ENCODE measurements at regions not wholly inside any gene's neighbourhood (a gene's known extent, or its start where the extent isn't known, plus 50 kb on each side); places are given as distances from the start of the nearest gene placed in this dataset.
"Not testable (repeated sequence)": the region's sequence is repeated elsewhere in the genome, so short reads cannot be mapped to it uniquely, and the experiment has no call there.

DNA sequence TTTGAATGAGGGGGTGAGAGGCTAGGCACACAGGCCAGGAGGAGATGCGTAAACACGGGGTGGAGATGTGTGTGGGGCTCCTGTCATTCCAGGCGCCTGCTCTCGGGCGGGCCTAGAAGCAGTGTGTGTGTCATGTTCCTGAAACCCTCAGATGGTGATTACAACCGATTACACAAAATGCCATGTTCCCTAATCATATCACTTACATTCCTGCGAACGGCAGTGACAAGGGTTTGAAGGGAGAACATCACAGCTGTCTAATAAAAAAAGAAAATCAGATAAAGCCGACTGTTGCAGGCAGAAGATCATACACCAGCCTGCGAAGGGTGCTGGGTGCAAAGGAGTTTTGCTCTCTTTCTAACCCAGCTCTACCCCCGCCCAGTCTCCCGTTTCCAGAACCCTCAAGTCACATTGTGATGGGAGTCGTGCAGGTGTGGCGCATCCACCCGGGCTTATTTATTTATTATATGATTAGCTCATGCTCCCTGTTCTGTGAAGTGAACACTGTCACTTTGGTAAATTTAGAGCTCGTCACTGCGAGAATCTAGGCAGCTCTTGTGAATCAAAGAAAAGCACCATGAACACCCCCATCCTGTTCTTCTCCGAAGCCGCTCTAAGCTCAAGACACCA lies 140.3 kb downstream of the NR2F2 start:
- Histone ChIP-seq H3K4me1 (ENCODE audit: control insufficient read depth, insufficient read depth, low read length, unreplicated experiment) (no peaks in the 10 kb centered on the region), H3K27ac (ENCODE audit: low read depth, low read length) (no peak overlapping the region), H3K27me3 (ENCODE audit: insufficient read depth, low read length) (peaks cover 50% of the 10 kb centered on the region), H3K36me3 (ENCODE audit: insufficient read depth, low read length) (no peaks in the 10 kb centered on the region), H3K79me2 (ENCODE audit: control insufficient read depth, insufficient read depth, low read length, unreplicated experiment) (no peaks in the 10 kb centered on the region), H2AFZ (ENCODE audit: low read length, unreplicated experiment) (no peak overlapping the region), H3K4me3 (ENCODE audit: low read depth, low read length) (no peak overlapping the region)

DNA sequence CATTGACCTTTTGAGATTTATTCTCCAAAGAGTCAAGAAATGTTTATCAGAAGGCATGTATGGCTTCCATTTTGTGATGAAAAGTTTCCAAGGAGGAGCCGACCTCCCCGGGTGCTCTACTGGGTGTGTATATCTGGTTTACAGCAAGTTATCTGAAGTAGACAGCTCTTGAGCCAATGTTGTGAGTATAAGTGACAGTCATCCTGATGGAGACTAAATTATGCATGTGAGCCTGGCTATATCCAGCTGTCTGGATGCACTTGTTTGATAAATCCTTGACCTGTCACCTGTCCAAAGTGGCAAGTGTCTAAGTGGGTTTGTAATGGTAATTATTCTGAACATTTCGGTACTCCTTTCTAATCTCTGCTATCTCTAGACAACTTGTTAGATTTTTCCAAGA lies 142.2 kb downstream of the NR2F2 start:
- H3K27me3 ChIP-seq (ENCODE audit: insufficient read depth, low read length) = peaks cover 35% of the 10 kb centered on the region
- H2AFZ ChIP-seq (ENCODE audit: low read length, unreplicated experiment) = no peak overlapping the region
- H3K4me1 ChIP-seq (ENCODE audit: control insufficient read depth, insufficient read depth, low read length, unreplicated experiment) = no peaks in the 10 kb centered on the region
- no peaks in the 10 kb centered on the region for H3K36me3 ChIP-seq (ENCODE audit: insufficient read depth, low read length)
- H3K27ac ChIP-seq (ENCODE audit: low read depth, low read length) = no peak overlapping the region
- no peaks in the 10 kb centered on the region for H3K79me2 ChIP-seq (ENCODE audit: control insufficient read depth, insufficient read depth, low read length, unreplicated experiment)
- no peak overlapping the region for H3K4me3 ChIP-seq (ENCODE audit: low read depth, low read length)

DNA sequence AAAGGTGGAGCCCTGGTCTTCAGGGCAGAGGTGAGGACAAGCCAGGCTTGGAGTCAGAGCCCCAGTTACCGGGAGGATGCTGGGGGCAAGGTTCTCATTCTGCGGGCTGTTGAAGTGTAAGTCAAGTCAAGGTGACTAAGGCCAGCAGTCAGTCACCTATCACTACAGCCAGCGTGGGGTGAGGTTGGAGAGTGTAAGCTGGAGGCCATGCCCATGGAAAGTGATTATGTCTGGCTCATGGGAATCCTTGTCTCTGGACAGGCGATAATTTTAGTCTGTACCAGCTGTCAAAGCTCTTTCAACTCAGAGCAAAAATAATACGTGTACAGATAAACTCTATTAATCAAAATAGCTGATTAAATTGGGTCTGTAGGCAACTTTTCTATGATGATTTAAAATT lies 143.1 kb downstream of the NR2F2 start:
- Histone ChIP-seq H2AFZ (ENCODE audit: low read length, unreplicated experiment) (no peak overlapping the region), H3K79me2 (ENCODE audit: control insufficient read depth, insufficient read depth, low read length, unreplicated experiment) (no peaks in the 10 kb centered on the region), H3K27me3 (ENCODE audit: insufficient read depth, low read length) (peaks cover 26% of the 10 kb centered on the region), H3K27ac (ENCODE audit: low read depth, low read length) (no peak overlapping the region), H3K4me3 (ENCODE audit: low read depth, low read length) (no peak overlapping the region), H3K36me3 (ENCODE audit: insufficient read depth, low read length) (no peaks in the 10 kb centered on the region), H3K4me1 (ENCODE audit: control insufficient read depth, insufficient read depth, low read length, unreplicated experiment) (no peaks in the 10 kb centered on the region)

DNA sequence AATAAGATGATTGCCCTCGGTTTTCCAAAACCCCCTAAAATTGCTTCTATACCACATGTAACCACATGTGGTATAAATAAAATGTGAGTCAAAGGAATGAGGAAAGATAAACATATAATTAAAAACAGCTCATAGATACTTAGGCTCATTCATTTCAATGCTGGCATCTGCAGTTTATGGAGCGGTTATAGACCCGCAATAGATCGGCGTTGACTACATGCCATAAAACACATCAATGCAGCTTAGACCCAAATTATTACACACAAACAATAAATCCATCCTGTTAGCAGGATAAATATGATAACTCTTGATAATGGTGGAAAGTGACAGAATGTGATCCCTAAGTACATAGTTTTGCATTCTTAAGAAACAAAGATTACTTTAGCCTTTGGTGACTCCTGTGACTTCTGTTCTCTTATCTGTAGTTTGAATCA lies 143.7 kb downstream of the NR2F2 start:
- H3K27me3 ChIP-seq (ENCODE audit: insufficient read depth, low read length) = peaks cover 20% of the 10 kb centered on the region
- no peak overlapping the region for H3K27ac ChIP-seq (ENCODE audit: low read depth, low read length)
- H3K36me3 ChIP-seq (ENCODE audit: insufficient read depth, low read length) = no peaks in the 10 kb centered on the region
- H2AFZ ChIP-seq (ENCODE audit: low read length, unreplicated experiment) = no peak overlapping the region
- H3K79me2 ChIP-seq (ENCODE audit: control insufficient read depth, insufficient read depth, low read length, unreplicated experiment) = no peaks in the 10 kb centered on the region
- H3K4me3 ChIP-seq (ENCODE audit: low read depth, low read length) = no peak overlapping the region
- no peaks in the 10 kb centered on the region for H3K4me1 ChIP-seq (ENCODE audit: control insufficient read depth, insufficient read depth, low read length, unreplicated experiment)

DNA sequence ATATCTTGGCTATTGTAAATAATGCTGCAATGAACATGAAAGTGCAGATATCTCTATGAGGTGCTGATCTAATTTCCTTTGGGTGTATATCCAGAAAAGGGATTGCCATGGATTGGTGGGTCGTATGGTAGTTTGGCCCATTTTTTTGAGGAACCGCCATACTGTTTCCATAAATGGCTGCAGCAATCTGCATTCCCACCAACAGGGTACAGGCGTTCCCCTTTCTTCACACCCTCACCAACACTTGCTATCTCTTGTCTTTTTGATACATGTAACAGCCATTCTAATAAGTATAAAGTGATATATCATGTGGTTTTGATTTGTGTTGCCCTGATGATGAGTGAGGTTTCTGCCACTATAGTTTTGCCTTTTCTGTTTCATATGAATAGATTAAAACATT lies 146.7 kb downstream of the NR2F2 start:
- no peaks in the 10 kb centered on the region for H3K36me3 ChIP-seq (ENCODE audit: insufficient read depth, low read length)
- H3K27ac ChIP-seq (ENCODE audit: low read depth, low read length) = no peak overlapping the region
- no peaks in the 10 kb centered on the region for H3K79me2 ChIP-seq (ENCODE audit: control insufficient read depth, insufficient read depth, low read length, unreplicated experiment)
- no peak overlapping the region for H3K4me3 ChIP-seq (ENCODE audit: low read depth, low read length)
- H2AFZ ChIP-seq (ENCODE audit: low read length, unreplicated experiment) = no peak overlapping the region
- no peaks in the 10 kb centered on the region for H3K4me1 ChIP-seq (ENCODE audit: control insufficient read depth, insufficient read depth, low read length, unreplicated experiment)
- no peaks in the 10 kb centered on the region; the same call in 1 of the 2 replicates for H3K27me3 ChIP-seq (ENCODE audit: insufficient read depth, low read length)

DNA sequence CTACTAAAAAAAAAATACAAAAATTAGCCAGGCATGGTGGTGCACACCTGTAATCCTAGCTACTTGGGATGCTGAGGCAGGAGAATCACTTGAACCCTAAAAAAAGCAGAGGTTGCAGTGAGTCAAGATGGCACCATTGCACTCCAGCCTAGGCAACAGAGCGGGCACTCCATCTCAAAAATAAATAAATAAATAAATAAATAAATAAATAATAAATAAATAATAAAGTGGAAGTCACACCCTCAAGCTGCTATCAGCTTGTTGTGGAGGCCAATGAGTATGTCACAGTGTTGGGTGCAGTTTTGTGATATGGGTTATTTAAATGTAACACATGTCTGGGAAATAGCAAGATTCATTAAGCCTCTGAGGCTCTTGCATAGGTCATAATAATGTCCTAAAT lies 153.9 kb downstream of the NR2F2 start:
- not testable (repeated sequence) for H3K4me3 ChIP-seq (ENCODE audit: low read depth, low read length); H3K4me1 ChIP-seq (ENCODE audit: control insufficient read depth, insufficient read depth, low read length, unreplicated experiment); H3K27ac ChIP-seq (ENCODE audit: low read depth, low read length); H3K36me3 ChIP-seq (ENCODE audit: insufficient read depth, low read length); H2AFZ ChIP-seq (ENCODE audit: low read length, unreplicated experiment); H3K79me2 ChIP-seq (ENCODE audit: control insufficient read depth, insufficient read depth, low read length, unreplicated experiment)
- peaks cover 29% of the 10 kb centered on the region for H3K27me3 ChIP-seq (ENCODE audit: insufficient read depth, low read length)

DNA sequence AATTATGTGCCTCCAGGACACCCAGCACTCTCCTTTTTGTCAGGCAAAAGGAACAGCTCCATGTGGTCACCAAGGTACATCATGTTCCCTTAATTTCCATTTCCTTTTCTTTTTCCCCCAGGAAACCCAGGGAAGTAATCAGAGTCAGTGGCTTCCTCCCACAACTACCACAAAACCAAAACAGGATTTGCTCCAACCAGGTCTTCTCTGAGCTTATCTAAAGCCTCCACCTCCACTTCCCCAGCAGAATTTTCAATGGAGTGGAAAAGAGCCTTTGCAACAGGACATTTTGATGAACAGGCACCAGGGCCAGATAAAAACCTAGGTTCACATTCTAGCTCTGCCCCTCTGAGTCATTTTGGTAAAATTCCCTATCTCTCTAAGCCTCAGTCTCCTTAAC lies 154.3 kb downstream of the NR2F2 start:
- no peaks in the 10 kb centered on the region for H3K4me1 ChIP-seq (ENCODE audit: control insufficient read depth, insufficient read depth, low read length, unreplicated experiment)
- H3K4me3 ChIP-seq (ENCODE audit: low read depth, low read length) = no peak overlapping the region
- H3K36me3 ChIP-seq (ENCODE audit: insufficient read depth, low read length) = no peaks in the 10 kb centered on the region
- H3K27me3 ChIP-seq (ENCODE audit: insufficient read depth, low read length) = peaks cover 29% of the 10 kb centered on the region
- H3K27ac ChIP-seq (ENCODE audit: low read depth, low read length) = no peak overlapping the region
- no peak overlapping the region for H2AFZ ChIP-seq (ENCODE audit: low read length, unreplicated experiment)
- no peaks in the 10 kb centered on the region for H3K79me2 ChIP-seq (ENCODE audit: control insufficient read depth, insufficient read depth, low read length, unreplicated experiment)

DNA sequence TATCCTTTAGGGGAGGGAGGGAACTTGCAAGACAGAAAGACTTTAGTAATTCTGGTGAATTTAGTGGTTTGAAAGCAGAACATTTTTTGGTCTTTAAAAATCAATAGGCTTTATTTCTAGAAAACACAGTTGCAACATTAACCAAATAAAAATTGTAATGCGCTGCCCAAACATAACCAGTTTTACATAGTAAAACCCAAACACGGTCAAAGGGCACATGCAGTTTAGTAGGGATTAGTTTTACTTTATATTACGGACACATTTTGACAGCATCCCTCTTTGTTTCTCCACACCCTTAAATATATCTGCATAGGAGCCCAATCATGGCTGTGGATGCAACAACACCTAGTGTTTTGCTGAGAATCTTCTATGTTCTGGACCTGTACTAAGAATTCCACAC lies 156.7 kb downstream of the NR2F2 start:
- H3K27me3 ChIP-seq (ENCODE audit: insufficient read depth, low read length) = peaks cover 33% of the 10 kb centered on the region

DNA sequence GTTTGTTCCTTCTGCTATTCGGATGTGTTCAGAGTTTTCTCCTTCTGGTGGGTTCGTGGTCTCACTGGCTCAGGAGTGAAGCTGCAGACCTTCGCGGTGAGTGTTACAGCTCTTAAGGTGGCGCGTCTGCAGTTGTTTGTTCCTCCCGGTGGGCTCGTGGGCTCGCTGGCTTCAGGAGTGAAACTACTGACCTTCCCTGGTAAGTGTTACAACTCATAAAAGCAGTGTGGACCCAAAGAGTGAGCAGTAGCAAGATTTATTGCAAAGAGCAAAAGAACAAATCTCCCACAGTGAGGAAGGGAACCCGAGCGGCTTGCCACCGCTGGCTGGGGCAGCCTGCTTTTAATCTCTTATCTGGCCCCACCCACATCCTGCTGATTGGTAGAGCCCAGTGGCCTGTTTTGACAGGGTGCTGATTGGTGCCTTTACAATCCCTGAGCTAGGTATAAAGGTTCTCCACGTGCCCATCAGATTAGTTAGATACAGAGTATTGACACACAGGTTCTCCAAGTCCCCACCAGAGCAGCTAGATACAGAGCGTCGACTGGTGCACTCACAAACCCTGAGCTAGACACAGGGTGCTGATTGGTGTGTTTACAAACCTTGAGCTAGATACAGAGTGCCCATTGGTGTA lies 160.7 kb downstream of the NR2F2 start:
- H3K27ac ChIP-seq (ENCODE audit: low read depth, low read length); H2AFZ ChIP-seq (ENCODE audit: low read length, unreplicated experiment); H3K4me3 ChIP-seq (ENCODE audit: low read depth, low read length); H3K79me2 ChIP-seq (ENCODE audit: control insufficient read depth, insufficient read depth, low read length, unreplicated experiment); H3K36me3 ChIP-seq (ENCODE audit: insufficient read depth, low read length); H3K4me1 ChIP-seq (ENCODE audit: control insufficient read depth, insufficient read depth, low read length, unreplicated experiment): not testable (repeated sequence)
- peaks cover 27% of the 10 kb centered on the region for H3K27me3 ChIP-seq (ENCODE audit: insufficient read depth, low read length)

More for the DNA sequence above, 156.7 kb downstream of the NR2F2 start:
- Histone ChIP-seq H3K27ac (ENCODE audit: low read depth, low read length) (no peak overlapping the region), H3K4me1 (ENCODE audit: control insufficient read depth, insufficient read depth, low read length, unreplicated experiment) (no peaks in the 10 kb centered on the region), H3K36me3 (ENCODE audit: insufficient read depth, low read length) (no peaks in the 10 kb centered on the region), H3K79me2 (ENCODE audit: control insufficient read depth, insufficient read depth, low read length, unreplicated experiment) (no peaks in the 10 kb centered on the region), H3K4me3 (ENCODE audit: low read depth, low read length) (no peak overlapping the region), H2AFZ (ENCODE audit: low read length, unreplicated experiment) (no peak overlapping the region)

DNA sequence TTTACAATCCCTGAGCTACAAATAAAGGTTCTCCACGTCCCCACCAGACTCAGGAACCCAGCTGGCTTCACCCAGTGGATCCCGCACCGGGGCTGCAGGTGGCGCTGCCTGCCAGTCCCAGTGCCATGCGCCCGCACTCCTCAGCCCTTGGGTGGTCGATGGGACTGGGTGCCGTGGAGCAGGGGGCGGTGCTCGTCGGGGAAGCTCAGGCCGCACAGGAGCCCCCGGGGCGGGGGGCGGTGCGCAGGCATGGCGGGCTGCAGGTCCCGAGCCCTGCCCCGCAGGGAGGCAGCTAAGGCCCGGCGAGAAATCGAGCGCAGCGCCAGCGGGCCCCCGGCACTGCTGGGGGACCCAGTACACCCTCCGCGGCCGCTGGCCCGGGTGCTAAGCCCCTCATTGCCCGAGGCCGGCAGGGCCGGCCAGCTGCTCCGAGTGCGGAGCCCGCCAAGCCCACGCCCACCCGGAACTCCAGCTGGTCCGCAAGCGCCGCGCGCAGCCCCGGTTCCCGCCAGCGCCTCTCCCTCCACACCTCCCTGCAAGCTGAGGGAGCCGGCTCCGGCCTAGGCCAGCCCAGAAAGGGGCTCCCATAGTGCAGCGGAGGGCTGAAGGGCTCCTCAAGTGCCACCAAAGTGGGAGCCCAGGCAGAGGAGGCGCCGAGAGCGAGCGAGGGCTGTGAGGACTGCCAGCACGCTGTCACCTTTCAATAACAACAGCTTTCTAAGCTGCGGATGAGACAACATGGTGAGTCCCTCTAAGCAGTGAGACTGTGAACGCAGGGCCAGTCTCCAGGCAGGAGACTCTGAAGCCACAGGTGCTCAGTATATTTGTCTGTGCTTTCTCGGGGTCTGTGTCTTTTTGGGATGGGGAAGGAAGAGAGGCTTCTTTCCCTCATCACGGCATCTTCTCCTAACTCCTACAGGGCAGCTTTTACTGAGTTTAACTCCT lies 161.5 kb downstream of the NR2F2 start:
- H2AFZ ChIP-seq (ENCODE audit: low read length, unreplicated experiment); H3K4me3 ChIP-seq (ENCODE audit: low read depth, low read length); H3K27ac ChIP-seq (ENCODE audit: low read depth, low read length); H3K79me2 ChIP-seq (ENCODE audit: control insufficient read depth, insufficient read depth, low read length, unreplicated experiment); H3K36me3 ChIP-seq (ENCODE audit: insufficient read depth, low read length); H3K4me1 ChIP-seq (ENCODE audit: control insufficient read depth, insufficient read depth, low read length, unreplicated experiment): not testable (repeated sequence)
- H3K27me3 ChIP-seq (ENCODE audit: insufficient read depth, low read length) = peaks cover 21% of the 10 kb centered on the region
